ENCODE measurements at regions not wholly inside any gene's neighbourhood (a gene's known extent, or its start where the extent isn't known, plus 50 kb on each side); places are given as distances from the start of the nearest gene placed in this dataset.

GRCh38 chr3:132236701-132237651, 80.2 kb upstream of the ACP3 start:
- no peaks in the 10 kb centered on the region for H3K9me3 Mint-ChIP-seq

GRCh38 chr3:132237652-132238032, 79.6 kb upstream of the ACP3 start:
- Mint-ChIP-seq H3K9me3 (no peaks in the 10 kb centered on the region), H3K27me3 (peaks cover 18% of the 10 kb centered on the region), H3K36me3 (ENCODE audit: low read depth) (no peaks in the 10 kb centered on the region), H3K4me3 (no peak overlapping the region), H3K27ac (no peak overlapping the region), H3K4me1 (no peaks in the 10 kb centered on the region)
- no peak for ATAC-seq (replicated peaks)

More at GRCh38 chr3:132236701-132237651, 80.2 kb upstream of the ACP3 start:
- Mint-ChIP-seq H3K4me1 (no peaks in the 10 kb centered on the region), H3K27me3 (peaks cover 17% of the 10 kb centered on the region), H3K27ac (no peak overlapping the region), H3K4me3 (no peak overlapping the region), H3K36me3 (ENCODE audit: low read depth) (no peaks in the 10 kb centered on the region)
- ATAC-seq (replicated peaks), result no peak

GRCh38 chr3:132239587-132239986, 77.6 kb upstream of the ACP3 start:
- no peaks in the 10 kb centered on the region for H3K36me3 Mint-ChIP-seq (ENCODE audit: low read depth)
- peaks cover 22% of the 10 kb centered on the region for H3K27me3 Mint-ChIP-seq
- no peaks in the 10 kb centered on the region for H3K4me1 Mint-ChIP-seq
- no peak overlapping the region for H3K27ac Mint-ChIP-seq
- H3K4me3 Mint-ChIP-seq, result no peak overlapping the region
- no peak for ATAC-seq (replicated peaks)
- no peaks in the 10 kb centered on the region for H3K9me3 Mint-ChIP-seq

- Mint-ChIP-seq H3K27me3 (peaks cover 22% of the 10 kb centered on the region), H3K36me3 (ENCODE audit: low read depth) (no peaks in the 10 kb centered on the region), H3K27ac (no peak overlapping the region), H3K4me3 (no peak overlapping the region), H3K4me1 (no peaks in the 10 kb centered on the region), H3K9me3 (no peaks in the 10 kb centered on the region)
- no peak for ATAC-seq (replicated peaks)
Measured at GRCh38 chr3:132241776-132242514, 75.3 kb upstream of the ACP3 start.

- ATAC-seq (replicated peaks), result no peak
- Mint-ChIP-seq H3K4me3 (no peak overlapping the region), H3K27me3 (peaks cover 24% of the 10 kb centered on the region), H3K9me3 (no peaks in the 10 kb centered on the region), H3K4me1 (no peaks in the 10 kb centered on the region), H3K27ac (no peak overlapping the region), H3K36me3 (ENCODE audit: low read depth) (no peaks in the 10 kb centered on the region)
Measured at GRCh38 chr3:132242790-132243189, 74.4 kb upstream of the ACP3 start.

GRCh38 chr3:132245552-132246142, 71.6 kb upstream of the ACP3 start:
- no peak for ATAC-seq (replicated peaks)
- H3K27ac Mint-ChIP-seq, result no peak overlapping the region
- no peaks in the 10 kb centered on the region for H3K4me1 Mint-ChIP-seq
- no peak overlapping the region for H3K4me3 Mint-ChIP-seq
- H3K27me3 Mint-ChIP-seq, result peaks cover 21% of the 10 kb centered on the region
- no peaks in the 10 kb centered on the region for H3K9me3 Mint-ChIP-seq
- no peaks in the 10 kb centered on the region for H3K36me3 Mint-ChIP-seq (ENCODE audit: low read depth)

GRCh38 chr3:132246212-132246611, 71.0 kb upstream of the ACP3 start:
- Mint-ChIP-seq H3K9me3 (no peaks in the 10 kb centered on the region), H3K4me1 (no peaks in the 10 kb centered on the region), H3K4me3 (no peak overlapping the region), H3K36me3 (ENCODE audit: low read depth) (no peaks in the 10 kb centered on the region), H3K27ac (no peak overlapping the region), H3K27me3 (peaks cover 20% of the 10 kb centered on the region)
- no peak for ATAC-seq (replicated peaks)

GRCh38 chr3:132247211-132247610, 70.0 kb upstream of the ACP3 start:
- no peaks in the 10 kb centered on the region for H3K4me1 Mint-ChIP-seq
- peaks cover 18% of the 10 kb centered on the region for H3K27me3 Mint-ChIP-seq
- H3K4me3 Mint-ChIP-seq, result no peak overlapping the region
- no peaks in the 10 kb centered on the region for H3K36me3 Mint-ChIP-seq (ENCODE audit: low read depth)
- no peak overlapping the region for H3K27ac Mint-ChIP-seq
- H3K9me3 Mint-ChIP-seq, result no peaks in the 10 kb centered on the region
- no peak for ATAC-seq (replicated peaks)

- Mint-ChIP-seq H3K27me3 (peaks cover 18% of the 10 kb centered on the region), H3K27ac (no peak overlapping the region), H3K4me3 (no peak overlapping the region), H3K9me3 (no peaks in the 10 kb centered on the region), H3K36me3 (ENCODE audit: low read depth) (no peaks in the 10 kb centered on the region), H3K4me1 (no peaks in the 10 kb centered on the region)
- no peak for ATAC-seq (replicated peaks)
Measured at GRCh38 chr3:132248490-132248889, 68.7 kb upstream of the ACP3 start.

GRCh38 chr3:132253262-132253878, 63.8 kb upstream of the ACP3 start:
- no peak overlapping the region for H3K27ac Mint-ChIP-seq
- ATAC-seq (replicated peaks), result no peak
- H3K4me3 Mint-ChIP-seq, result no peak overlapping the region
- no peaks in the 10 kb centered on the region for H3K9me3 Mint-ChIP-seq
- H3K4me1 Mint-ChIP-seq, result no peaks in the 10 kb centered on the region
- H3K27me3 Mint-ChIP-seq, result peaks cover 11% of the 10 kb centered on the region
- no peaks in the 10 kb centered on the region for H3K36me3 Mint-ChIP-seq (ENCODE audit: low read depth)

GRCh38 chr3:132254076-132254755, 63.0 kb upstream of the ACP3 start:
- H3K36me3 Mint-ChIP-seq (ENCODE audit: low read depth), result no peaks in the 10 kb centered on the region
- H3K9me3 Mint-ChIP-seq, result no peaks in the 10 kb centered on the region
- H3K27ac Mint-ChIP-seq, result no peak overlapping the region
- H3K4me3 Mint-ChIP-seq, result no peak overlapping the region
- H3K4me1 Mint-ChIP-seq, result no peaks in the 10 kb centered on the region
- H3K27me3 Mint-ChIP-seq, result peaks cover 11% of the 10 kb centered on the region
- ATAC-seq (replicated peaks), result no peak

GRCh38 chr3:132255041-132255745, 62.0 kb upstream of the ACP3 start:
- H3K4me1 Mint-ChIP-seq, result no peaks in the 10 kb centered on the region
- peaks cover 17% of the 10 kb centered on the region for H3K27me3 Mint-ChIP-seq
- no peak overlapping the region for H3K27ac Mint-ChIP-seq
- ATAC-seq (replicated peaks), result no peak
- no peaks in the 10 kb centered on the region for H3K36me3 Mint-ChIP-seq (ENCODE audit: low read depth)
- H3K4me3 Mint-ChIP-seq, result no peak overlapping the region
- no peaks in the 10 kb centered on the region for H3K9me3 Mint-ChIP-seq

- no peaks in the 10 kb centered on the region for H3K4me1 Mint-ChIP-seq
- H3K9me3 Mint-ChIP-seq, result no peaks in the 10 kb centered on the region
- H3K27me3 Mint-ChIP-seq, result peaks cover 13% of the 10 kb centered on the region
- no peaks in the 10 kb centered on the region for H3K36me3 Mint-ChIP-seq (ENCODE audit: low read depth)
- ATAC-seq (replicated peaks), result no peak
- no peak overlapping the region for H3K4me3 Mint-ChIP-seq
- no peak overlapping the region for H3K27ac Mint-ChIP-seq
Measured at GRCh38 chr3:132256989-132257388, 60.2 kb upstream of the ACP3 start.

All from activated T-helper 17 cell treated with anti-CD3 and anti-CD28 coated beads, Interleukin-2, amount 50 U/mL, for 72 hours (primary cell).